NT2/D1 (cell line): ENCODE measurements at regions not wholly inside any gene's neighbourhood (a gene's known extent, or its start where the extent isn't known, plus 50 kb on each side); places are given as distances from the start of the nearest gene placed in this dataset.

Experiments used
- SUZ12 ChIP-seq: IDR thresholded peaks from 2 replicates; pipeline ENCODE4 v1.6.1; 2011; ENCODE audit not compliant: insufficient read length, insufficient read depth; ENCODE audit errors: extremely low read depth
- ZNF274 ChIP-seq: IDR thresholded peaks from 2 replicates; pipeline ENCODE4 v1.6.1; 2011; ENCODE audit warnings: mild to moderate bottlenecking, low read depth, low read length

DNA sequence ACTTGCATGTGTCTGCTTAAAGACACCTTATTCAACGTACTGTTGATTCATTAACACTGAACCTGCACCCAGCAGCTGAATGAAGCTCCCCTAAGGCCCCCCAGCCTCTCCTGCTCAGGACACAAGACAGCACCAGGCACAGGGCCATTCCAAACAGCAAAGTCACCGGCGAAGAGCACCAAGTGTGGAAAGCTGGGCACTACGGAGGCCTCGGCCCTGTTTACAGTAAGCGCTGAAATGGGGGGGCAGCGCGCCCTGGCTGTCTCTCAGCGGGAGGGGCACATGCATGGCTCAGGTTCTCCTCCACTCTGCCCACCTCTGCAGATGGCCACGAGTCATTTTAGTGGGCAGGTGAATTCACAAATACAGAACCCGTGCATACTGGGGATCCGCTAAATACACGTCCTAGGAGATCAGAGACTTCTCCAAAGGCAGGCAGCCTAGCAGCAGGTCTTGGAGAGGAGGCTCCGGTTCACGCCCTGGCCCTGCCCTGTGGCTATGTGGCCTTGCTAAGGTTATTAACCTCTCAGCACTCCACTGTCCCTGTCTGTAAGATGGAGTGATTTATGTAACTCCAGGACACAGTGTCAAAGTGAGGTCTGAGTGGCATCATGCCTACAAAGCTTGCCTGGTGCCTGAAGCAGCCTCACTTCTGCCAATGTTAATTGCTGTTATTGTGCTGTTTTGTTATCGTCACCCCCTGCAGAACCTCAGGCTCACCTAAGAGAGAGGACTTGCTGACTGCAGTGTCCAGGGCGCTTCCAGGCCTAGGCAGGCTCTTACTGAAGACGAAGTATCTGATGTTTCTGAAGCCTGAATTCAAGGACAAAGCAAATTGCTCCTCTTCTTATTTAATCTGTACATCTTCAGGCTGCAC is 207.4 kb upstream of the SOX1 start:
- TF ChIP-seq SUZ12 (no peak), ZNF274 (no peak)
